Activated CD4-positive, alpha-beta T cell treated with anti-CD3 and anti-CD28 coated beads, Interleukin-2, amount 50 U/mL, for 48 hours (primary cell): ENCODE measurements at regions not wholly inside any gene's neighbourhood (a gene's known extent, or its start where the extent isn't known, plus 50 kb on each side); places are given as distances from the start of the nearest gene placed in this dataset.
"Not testable (repeated sequence)": the region's sequence is repeated elsewhere in the genome, so short reads cannot be mapped to it uniquely, and the experiment has no call there.

ENCODE experiments used
- DNase-seq, 2 experiments: peaks; one replicate each; pipeline ENCODE4 v3.0.0-alpha.2; 2020

DNA sequence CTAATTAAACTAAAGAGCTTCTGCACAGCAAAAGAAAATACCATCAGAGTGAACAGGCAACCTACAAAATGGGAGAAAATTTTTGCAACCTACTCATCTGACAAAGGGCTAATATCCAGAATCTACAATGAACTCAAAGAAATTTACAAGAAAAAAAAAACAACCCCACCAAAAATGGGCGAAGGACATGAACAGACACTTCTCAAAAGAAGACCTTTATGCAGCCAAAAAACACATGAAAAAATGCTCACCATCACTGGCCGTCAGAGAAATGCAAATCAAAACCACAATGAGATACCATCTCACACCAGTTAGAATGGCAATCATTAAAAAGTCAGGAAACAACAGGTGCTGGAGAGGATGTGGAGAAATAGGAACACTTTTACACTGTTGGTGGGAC, 100.7 kb downstream of the GPX5 start:
- DNase-seq: not testable (repeated sequence)

DNA sequence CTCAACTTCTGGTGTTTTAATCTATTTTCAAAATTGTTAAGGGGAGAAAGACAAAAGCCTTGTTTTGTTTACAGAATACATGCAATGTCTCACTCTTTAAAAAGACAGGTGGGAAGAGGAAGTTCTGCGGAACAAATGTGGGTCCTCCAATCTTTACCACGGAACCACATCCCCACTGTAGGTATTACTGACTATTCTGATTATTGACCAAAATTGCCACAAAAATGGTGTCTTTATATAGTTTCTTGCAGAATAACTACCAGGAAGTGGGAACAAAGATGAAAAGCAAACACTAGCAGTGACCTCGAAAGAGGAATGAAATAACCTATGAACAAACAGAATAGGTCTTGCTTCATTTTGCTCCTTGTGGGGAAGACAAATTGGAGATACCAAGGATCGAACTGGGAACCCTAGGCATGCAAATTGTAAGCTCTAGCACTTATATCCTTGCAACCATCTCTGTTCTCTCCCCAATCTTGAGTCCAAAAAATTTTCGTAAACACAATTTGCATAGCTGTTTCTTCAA, 106.7 kb downstream of the GPX5 start:
- no peak for DNase-seq

DNA sequence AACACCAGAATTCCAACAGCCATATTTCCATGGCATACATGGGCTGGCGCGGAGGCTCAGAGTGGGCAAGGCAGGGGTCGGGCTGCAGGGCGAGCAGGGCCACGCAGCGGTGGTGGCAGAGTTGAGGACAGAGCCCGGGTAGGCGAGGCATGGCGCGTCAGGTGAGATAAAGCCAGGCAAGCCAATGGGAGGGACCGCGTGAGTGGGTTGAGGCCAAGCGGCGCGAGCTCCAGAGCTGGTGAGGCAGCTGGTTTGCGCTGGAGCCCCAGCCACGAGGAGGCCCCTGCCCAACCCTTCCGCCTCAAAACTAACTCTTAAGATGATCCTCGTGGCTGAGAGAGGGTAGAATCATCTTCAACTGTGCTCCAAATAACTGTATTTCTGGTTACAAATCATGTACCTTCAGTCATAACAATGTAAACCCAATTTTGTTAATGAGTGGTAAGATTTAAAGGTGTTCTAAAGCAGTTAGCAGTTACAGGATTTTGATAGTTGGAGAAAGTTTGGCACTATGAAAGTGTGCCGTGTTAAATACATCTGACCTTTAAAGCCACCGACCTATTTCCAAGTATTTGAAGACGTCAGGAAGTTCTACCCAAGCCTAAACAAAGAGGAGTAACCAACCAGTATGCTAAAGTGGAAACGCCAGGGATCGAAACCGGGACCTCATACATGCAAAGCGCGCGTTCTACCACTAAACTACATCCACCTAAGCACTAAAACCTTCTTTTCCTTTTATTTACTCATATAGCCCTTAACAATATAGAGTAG, 107.9 kb downstream of the GPX5 start:
- no peak for DNase-seq

DNA sequence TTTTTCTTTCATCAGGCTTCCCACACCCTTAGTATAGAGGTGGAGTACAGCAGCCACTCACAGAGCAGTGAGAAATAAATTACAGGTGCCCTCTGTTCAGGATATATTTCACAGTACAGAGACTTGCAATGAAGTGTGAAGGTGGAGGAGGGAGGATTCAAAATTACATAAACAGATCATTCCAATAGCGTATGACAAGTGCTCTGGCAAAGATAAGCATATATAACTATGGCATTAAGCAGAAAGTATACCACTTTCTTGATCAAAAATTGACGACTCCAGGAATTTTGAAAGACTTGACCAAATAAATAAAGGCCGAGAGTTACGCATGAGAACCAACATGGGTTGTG, 108.7 kb downstream of the GPX5 start:
- no peak for DNase-seq

DNA sequence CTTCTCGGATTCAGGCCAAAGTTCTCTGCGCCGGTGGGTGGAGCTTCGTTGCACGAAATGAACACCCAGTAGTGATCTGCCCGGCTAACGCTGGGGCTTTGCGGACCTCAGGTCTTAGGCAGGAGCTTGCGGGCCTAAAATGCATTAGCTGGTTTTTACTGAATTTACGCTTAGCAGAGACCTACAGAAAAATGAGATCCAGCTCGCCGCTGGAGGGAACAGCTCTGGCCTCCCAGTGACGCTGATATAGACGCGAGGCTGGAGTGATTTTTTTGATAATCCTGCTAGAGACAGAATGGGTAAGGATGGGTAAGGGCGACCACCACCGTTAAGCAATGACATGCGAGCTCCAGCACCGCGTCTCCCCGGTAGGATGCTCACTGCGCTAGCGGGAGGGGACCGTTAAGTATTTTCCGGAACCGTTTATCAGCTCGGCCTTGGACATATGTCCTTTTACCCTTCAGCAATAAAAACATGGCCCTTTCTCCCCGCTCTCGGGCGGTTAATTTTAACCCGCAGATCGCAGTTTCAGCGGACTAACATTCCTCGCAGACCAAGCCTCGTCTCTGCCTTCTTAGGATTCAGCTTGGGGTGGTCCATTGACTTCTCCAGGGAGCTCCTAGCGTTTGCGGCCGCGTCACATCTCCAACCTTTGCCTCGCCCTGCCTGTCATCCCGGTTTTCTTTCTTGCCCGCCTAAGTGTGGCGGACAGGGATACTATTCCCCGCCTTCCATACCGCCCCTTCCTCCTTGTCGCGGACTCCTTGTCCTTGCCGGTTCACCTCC, 109.3 kb downstream of the GPX5 start:
- DNase-seq: no peak

DNA sequence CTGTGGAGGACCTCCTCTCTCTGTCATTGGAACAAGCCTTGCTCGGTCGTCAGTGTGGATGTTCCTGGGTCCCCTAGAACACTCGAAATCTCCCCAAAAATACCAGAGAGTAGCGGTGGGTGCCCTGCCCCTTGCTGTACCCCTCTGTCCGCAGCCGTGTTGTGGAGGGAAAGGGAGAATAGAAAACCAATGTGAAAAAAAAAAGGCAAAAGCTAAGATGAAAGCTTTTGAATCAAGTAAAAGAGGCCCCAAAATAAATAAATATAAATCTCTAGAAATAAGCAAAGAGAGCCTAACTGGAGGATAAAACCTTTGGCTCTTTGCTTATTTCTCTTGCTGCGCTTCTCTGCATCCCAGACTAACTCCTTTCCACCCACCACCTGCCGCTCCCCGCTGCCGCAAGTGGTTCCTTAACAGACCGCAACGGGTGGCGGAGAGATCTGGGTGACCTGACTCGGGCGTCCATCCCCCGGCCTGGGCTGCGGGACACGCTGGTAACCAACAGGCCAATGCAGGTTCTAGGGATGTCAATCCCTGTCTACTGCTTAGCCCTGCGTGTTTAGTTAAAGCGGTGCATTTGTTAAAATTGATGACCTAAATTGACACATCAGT, 110.0 kb downstream of the GPX5 start:
- no peak for DNase-seq

DNA sequence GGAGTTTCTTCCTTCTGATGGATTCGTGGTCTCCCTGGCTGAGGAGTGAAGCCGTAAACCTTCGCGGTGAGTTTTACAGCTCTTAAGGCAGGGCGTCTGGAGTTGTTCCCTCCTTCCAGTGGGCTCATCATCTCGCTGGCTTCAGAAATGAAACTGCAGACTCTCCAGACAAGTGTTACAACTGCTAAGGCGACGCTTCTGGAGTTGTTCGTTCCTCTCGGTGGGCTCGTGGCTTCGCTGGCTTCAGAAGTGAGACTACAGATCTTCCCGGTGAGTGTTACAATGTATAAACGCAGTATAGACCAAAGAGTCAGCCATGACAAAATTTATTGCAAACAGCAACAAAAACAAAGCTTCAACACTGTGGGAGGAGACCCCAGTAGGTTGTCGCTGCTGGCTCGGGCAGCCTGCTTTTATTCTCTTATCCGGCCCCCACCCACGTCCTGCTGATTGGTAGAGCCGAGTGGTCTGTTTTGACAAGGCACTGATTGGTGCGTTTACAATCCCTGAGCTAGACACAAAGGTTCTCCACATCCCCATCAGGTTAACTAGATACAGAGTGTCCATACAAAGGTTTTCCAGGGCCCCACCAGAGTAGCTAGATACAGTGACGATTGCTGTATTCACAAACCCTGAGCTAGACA, 113.2 kb downstream of the GPX5 start:
- no peak for DNase-seq

DNA sequence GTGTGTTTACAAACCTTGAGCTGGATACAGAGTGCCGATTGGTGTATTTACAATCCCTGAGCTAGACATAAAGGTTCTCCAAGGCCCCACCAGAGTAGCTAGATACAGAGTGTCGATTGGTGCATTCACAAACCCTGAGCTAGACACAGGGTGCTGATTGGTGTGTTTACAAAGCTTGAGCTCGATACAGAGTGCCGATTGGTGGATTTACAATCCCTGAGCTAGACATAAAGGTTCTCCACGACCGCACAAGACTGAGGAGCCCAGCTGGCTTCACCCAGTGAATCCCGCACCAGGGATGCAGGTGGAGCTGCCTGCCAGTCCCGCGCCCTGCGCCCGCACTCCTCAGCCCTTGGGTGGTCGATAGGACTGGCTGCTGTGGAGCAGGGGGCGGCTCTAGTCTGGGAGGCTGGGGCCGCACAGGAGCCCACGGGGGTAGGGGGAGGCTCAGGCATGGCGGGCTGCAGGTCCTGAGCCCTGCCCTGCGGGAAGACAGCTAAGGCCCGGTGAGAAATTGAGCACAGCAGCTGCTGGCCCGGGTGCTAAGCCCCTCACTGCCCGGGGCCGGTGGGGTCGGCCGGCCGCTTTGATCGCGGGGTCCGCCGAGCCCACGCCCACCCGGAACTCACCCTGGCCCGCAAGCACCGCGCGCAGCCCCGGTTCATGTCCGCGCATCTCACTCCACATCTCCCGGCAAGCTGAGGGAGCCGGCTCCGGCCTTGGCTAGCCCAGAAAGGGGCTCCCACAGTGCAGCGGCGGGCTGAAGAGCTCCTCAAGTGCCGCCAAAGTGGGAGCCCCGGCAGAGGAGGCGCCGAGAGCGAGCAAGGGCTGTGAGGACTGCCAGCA, 114.0 kb downstream of the GPX5 start:
- not testable (repeated sequence) for DNase-seq

DNA sequence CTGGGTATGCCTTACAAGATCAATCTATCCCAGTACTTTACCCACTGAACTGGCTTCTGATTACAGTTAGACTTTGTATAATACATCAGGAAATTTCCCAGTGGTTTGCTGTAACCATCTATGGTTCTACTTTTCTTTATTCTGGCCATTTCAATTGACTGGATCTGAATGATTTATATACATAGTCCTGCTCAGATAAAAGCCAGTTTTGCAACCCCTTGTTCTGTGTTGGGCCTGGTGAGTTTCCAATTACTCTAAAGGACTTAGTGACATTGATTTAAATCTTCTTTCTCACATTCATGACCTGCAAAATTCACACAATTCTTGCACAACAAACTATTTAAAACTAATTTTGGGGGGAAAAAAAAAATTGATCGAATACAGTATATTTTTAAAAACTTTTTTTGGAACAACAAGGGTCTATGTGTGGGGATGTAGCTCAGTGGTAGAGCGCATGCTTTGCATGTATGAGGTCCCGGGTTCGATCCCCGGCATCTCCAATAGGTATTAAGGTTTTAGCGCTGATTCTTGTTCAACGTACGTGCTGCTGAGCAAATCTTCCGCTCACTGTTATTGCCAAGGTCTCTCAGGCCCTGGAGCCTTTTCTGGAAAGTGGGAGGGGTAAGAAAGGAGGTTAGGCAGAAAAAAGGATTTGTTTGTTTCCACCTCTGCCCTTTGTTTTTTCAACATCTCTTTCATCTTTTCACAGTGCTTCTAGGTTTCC, 117.5 kb downstream of the GPX5 start:
- DNase-seq: peak; percentile 61 to 72

DNA sequence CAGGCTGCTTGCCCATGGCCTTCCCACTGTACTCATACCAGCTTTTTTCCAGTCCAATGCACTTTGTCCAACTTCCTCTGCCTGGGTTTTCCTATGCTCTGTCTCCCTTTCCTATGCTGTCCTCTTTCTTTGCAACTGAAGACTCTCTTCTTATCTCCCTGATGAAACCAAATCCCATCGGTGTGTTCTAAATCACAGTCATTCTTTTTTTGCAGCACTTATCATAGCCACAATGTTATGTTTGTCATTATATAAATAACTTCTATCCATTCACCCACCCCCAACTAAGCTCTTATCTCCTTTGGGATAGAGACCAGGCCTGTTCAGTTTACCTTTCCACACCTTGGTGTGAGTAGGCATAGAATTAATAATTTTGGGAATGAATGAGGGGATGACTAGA, 121.0 kb downstream of the GPX5 start:
- no peak for DNase-seq

DNA sequence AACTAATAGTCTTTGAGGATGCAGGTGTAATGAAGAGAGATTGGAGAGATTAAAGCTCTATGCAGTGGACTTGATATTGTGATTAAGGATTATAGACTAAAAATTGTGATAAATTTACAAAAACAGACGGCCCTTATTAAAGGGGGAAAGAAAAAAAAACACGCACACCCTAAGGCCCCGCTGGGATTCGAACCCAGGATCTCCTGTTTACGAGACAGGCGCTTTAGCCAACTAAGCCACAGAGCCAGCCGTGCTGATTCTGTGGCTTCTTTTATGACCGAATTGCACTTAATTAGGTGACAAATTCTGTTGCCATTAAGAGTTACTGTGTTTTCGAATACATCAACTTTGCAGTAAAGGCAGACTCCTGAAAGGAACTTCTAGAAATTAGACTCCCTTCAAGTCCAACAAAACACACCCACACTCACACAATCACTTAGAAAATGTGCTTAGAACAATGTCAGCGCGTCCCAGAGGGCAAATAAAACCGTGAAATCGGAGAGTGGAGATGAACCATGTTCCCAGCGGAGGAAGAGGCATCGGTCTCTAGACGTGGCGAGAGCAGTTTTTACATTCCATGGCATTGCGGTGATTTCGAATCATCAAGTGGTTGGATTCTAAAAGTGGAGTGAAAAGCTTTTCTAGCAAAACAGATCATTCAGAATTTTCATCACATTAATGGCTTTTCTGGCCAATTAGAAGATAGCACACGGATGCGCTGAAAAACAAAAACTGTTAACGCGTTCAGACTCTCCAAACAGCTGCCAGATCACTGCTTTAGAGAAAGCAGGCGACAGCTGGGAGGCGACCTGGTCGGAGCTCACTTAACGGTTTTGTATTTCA, 122.6 kb downstream of the GPX5 start:
- DNase-seq: peak; percentile 80 to 81

DNA sequence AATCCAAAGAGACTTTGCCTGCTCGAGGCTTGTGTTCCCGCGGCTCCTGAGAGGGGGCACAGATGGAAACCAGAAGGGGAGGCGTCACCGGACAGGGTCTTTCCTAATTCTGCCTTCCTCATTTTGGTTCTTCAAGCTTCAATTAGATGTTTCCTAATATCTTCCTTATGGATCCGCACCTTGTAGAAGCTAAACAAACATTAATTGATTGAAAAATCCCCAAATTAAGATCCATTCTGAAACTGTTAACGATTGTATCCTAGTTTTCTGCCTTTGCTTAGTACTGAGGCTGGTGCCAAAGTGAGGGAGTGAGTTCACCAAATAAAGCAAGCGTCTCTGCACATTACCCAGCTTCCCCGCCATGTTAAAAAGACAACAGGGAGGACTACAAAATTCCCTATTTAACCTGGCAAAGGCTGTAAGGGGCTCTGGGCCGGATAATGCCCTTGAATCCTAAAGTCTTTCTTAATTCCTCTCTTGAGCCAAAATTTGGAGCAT, 123.2 kb downstream of the GPX5 start:
- no peak for DNase-seq

DNA sequence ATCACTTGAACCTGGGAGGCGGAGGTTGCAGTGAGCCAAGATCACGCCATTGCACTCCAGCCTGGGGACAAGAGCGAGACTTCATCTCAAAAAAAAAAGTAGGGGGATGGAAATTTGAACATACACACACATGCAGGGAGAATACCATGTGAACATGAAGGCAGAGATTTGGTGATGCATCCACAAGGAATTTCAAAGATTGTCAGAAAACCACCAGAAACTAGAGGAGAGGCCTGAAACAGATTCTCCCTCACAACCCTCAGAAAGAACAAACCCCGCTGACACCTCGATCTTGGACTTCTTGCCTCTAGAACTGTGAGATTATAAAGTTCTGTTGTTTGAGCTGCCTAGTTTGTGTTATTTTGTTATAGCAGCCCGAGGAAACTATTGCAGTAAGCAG, 125.5 kb downstream of the GPX5 start:
- DNase-seq: no peak

DNA sequence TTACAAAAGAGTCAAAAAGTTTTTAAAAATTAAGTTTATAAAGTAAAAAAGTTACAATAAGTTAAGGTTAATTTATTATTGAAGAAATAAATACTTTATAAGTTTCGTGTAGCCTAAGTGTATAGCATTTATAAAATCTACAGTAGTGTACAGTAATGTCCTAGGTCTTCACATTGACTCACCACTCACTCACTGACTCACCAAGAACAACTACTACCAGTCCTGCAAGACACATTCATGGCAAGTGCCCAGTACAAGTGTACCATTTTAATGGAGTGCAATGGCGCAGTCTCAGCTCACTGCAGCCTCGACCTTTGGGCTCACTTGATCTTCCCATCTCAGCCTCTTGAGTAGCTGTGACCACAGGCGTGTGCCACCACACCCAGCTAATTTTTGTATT, 128.2 kb downstream of the GPX5 start:
- no peak for DNase-seq

DNA sequence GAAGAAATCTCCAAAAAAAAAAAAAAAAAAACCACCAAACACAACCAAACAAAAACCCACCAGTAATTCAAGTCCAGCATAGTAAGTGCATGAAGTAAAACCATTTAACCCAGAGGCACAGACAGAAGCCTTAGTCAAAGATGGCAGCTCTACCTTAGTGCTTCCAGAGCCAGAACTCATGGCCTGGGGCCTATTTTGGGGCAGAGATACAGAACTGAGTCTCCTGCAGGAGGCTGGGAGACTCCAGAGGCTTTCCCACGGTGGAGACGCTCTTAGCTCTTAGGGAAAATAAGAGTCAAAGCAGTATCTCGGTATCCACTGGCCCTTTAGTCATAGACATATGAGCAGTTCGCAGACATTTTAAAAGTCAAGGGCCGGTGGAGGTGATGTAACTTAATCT, 129.5 kb downstream of the GPX5 start:
- no peak for DNase-seq

DNA sequence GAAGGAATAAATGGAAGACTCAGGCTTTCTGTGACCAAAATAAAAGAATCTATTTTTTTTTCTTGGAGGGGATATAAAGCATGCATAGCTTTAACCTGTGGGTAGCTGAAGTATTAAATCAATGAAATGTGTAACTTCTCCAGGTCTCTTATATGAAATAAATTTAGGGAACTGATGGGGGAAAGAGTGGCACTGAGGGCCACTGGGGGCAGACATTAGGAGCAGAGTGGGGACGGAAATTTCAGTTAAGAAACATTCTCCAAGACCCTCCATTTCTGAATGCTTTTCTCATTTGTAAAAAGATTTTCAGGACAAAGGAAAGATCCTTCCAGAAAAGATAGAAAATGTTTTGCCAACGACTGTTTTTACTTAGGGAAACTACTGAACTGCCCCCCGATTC, 131.0 kb downstream of the GPX5 start:
- no peak for DNase-seq

DNA sequence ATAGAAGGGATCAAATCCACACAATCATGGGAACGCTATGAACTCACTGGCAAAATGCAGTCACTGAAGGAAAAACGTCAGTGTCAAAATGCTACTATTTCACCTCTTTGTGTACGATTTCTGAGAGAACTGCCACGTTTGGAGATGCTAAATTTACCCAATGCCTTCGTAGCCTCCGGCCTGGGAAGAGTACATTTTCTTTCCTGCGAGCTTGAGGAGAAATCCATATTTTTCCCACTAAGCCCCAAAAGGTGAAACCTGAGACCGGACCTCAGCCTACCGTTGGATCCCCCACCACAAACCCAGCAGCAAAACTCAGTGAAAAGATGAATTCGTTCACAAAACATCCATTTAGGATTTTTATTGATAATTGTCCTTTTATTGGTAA, 131.7 kb downstream of the GPX5 start:
- no peak for DNase-seq

DNA sequence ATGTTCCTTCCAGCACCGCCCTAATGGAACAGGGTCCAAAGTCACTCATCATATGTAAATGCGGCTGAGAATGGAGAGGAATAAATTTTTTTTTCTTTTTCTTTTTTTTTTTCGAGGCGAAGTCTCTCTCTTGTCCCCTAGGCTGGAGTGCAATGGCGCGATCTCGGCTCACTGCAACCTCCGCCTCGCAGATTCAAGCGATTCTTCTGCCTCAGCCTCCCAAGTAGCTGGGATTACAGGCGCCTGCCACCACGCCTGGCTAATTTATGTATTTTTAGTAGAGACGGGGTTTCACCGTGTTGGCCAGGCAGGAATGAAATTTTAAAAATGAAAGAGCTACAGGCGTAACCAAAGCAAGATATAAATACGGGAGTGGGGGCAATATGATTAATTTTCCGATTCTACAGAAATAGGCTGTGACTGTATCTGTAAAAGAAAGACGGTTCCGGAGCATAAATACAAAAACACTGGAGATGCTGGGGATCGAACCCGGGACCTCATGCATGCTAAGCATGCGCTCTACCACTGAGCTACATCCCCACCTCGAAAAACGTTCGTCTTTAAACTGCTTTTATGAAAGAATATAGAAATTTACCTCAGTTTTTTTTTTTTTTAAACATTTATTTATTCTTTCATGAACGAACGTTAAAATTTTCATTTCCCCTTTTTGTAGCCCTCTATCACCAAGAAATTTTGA, 132.2 kb downstream of the GPX5 start:
- peak; percentile 69 to 79 for DNase-seq

DNA sequence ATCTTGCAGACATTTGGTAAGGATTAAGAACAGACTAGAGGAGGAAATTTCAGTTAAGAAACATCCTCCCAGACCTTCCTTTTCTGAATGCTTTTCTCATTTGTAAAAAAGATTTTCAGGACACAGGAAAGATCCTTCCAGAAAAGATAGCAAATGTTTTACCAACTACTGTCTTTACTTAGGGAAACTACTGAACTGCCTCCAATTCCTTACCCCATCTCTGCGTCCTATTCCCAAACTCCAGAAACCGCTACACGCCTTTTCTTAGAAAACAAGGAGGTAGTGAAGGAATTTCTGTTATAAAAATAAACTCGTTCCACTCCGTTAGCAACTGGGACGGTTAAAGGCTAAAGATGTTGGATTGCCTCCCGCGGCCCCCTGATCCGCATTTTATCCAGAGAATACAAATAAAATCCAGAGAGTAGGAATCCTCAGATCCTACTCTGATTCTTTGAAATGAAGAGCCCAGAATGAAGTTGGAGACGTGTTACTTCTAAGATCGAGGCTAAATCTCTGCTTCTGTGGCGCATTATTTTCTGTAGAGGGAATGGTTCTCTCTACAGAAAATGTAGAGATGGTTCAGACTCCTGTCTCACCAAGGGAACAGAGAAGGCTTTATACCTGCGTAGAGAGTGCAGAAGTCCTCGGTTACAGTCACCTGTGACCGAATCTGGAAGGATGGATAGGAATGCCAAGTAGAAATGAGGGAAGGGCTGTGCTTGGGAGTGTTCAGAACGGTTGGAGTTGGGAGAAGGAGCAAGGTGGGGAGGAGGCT, 133.0 kb downstream of the GPX5 start:
- DNase-seq: no peak
